ENCODE measurements at regions not wholly inside any gene's neighbourhood (a gene's known extent, or its start where the extent isn't known, plus 50 kb on each side); places are given as distances from the start of the nearest gene placed in this dataset.
"Not testable (repeated sequence)": the region's sequence is repeated elsewhere in the genome, so short reads cannot be mapped to it uniquely, and the experiment has no call there.

GRCh38 chr2:13522917-13523821 is 806.4 kb downstream of the TRIB2 start:
- DNase-seq (peak; percentile 73 to 89), FAIRE-seq (peak; percentile 57)
- H3K4me1 ChIP-seq (ENCODE audit: control insufficient read depth in 3 of 3, insufficient read depth in 2 of 3, low read depth in 1 of 3, low read length in 2 of 3), result peaks cover 0 to 10% (median 0%) of the 10 kb centered on the region in 3 donors
- H3K9me3 ChIP-seq (ENCODE audit: control insufficient read depth in 2 of 2, insufficient read depth in 1 of 2, low read depth in 1 of 2, low read length in 1 of 2), result no peaks in the 10 kb centered on the region
- H3K27me3 ChIP-seq (ENCODE audit: control insufficient read depth in 3 of 3, insufficient read depth in 3 of 3, low read length in 3 of 3), result no peaks in the 10 kb centered on the region
- H3K4me3 ChIP-seq (ENCODE audit: low read depth in 1 of 3, low read length in 3 of 3), result no peak overlapping the region
- peak overlapping the region in 1 of 3 donors; percentile 83 for H3K27ac ChIP-seq (ENCODE audit: low read depth in 1 of 3, low read length in 2 of 3)
- no peaks in the 10 kb centered on the region for H3K36me3 ChIP-seq (ENCODE audit: control insufficient read depth in 3 of 3, insufficient read depth in 2 of 3, low read depth in 1 of 3, low read length in 3 of 3)
- 5 to 43% (median 20%) methylated on average over 6 of the region's 6 CpGs for WGBS, 3 donors

GRCh38 chr2:13524492-13524891 is 807.8 kb downstream of the TRIB2 start:
- no peak for FAIRE-seq

DNA sequence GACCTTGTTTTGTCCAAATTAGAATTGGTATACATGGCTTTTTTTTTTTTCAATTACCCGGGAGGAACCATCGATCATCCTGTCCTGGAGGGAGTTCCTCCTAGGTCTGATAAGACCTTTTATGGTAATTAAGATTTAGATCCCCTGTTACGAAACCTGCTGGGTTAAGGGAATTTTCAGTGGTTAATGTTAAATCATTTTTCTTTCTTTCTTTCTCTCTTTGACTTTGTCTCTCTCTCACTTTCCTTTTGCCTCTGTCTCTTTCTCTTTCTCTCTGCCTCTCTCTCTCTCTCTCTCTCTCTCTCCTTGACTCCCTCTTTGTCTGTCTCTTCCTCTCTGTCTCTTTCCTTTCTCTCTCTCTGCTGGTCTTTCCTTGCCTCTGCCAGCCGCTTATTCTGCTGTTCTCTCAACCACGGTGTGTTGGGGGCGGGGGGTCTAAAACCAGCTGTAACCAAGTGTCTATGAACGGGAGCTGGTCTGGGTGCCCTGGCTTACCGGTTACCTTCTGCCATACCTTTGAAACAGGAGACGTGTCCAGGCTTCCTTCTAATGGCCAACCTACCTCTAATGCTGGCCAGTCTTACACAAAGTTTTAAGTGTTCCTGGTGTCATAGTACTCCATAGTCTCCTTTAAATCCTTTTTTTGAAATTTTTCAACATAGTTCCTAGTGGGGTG is 815.1 kb downstream of the TRIB2 start:
- WGBS, 3 donors, result 66 to 73% (median 67%) methylated on average over 9 of the region's 9 CpGs
- peak in 1 of 2 donors; percentile 7 for DNase-seq

More at GRCh38 chr2:13524492-13524891, 807.8 kb downstream of the TRIB2 start:
- Histone ChIP-seq H3K27ac (ENCODE audit: low read depth in 1 of 3, low read length in 2 of 3) (peak overlapping the region in 1 of 3 donors; percentile 83), H3K9me3 (ENCODE audit: control insufficient read depth in 2 of 2, insufficient read depth in 1 of 2, low read depth in 1 of 2, low read length in 1 of 2) (no peaks in the 10 kb centered on the region), H3K4me1 (ENCODE audit: control insufficient read depth in 3 of 3, insufficient read depth in 2 of 3, low read depth in 1 of 3, low read length in 2 of 3) (peaks cover 0 to 10% (median 0%) of the 10 kb centered on the region in 3 donors), H3K36me3 (ENCODE audit: control insufficient read depth in 3 of 3, insufficient read depth in 2 of 3, low read depth in 1 of 3, low read length in 3 of 3) (no peaks in the 10 kb centered on the region), H3K4me3 (ENCODE audit: low read depth in 1 of 3, low read length in 3 of 3) (no peak overlapping the region), H3K27me3 (ENCODE audit: control insufficient read depth in 3 of 3, insufficient read depth in 3 of 3, low read length in 3 of 3) (no peaks in the 10 kb centered on the region)
- WGBS, 3 donors, result 45 to 68% (median 67%) methylated on average over 1 of the region's 1 CpG
- no peak for DNase-seq

DNA sequence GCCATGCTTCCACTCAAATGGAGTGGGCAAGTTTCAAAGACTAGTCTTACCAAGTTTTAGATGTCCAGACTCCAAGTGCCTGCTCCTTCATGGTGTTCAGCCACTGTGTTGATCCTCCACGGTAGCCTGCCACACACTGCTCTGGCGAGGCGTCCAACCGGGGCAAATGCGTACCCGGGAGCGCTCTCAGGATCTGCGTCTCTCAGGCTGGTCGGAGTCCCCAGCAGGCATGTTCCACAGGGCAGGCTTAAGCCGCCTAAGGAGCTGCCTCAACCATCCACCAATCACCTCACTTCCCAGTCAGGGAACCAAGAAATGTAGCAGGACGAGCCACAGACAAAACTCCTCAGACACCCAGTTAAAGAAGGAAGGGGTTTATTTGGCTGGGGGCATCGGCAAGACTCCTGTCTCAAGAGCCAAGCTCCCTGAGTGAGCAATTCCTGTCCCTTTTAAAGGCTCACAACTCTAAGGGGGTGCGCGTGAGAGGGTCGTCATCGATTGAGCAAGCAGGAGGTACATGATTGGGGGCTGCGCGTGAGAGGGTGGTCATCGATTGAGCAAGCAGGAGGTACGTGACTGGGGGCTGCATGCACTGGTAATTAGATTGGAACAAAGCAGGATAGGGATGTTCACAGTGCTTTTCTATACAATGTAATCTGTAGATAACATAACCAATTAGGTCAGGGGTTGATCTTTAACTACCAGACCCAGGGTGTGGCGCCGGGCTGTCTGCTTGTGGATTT is 816.2 kb downstream of the TRIB2 start:
- H3K9me3 ChIP-seq (ENCODE audit: control insufficient read depth in 2 of 2, insufficient read depth in 1 of 2, low read depth in 1 of 2, low read length in 1 of 2); H3K27me3 ChIP-seq (ENCODE audit: control insufficient read depth in 3 of 3, insufficient read depth in 3 of 3, low read length in 3 of 3); H3K4me3 ChIP-seq (ENCODE audit: low read depth in 1 of 3, low read length in 3 of 3); H3K4me1 ChIP-seq (ENCODE audit: control insufficient read depth in 3 of 3, insufficient read depth in 2 of 3, low read depth in 1 of 3, low read length in 2 of 3); FAIRE-seq; H3K36me3 ChIP-seq (ENCODE audit: control insufficient read depth in 3 of 3, insufficient read depth in 2 of 3, low read depth in 1 of 3, low read length in 3 of 3): not testable (repeated sequence)
- DNase-seq, result peak in 1 of 2 donors; percentile 12
- 54 to 76% (median 66%) methylated on average over 22 of the region's 22 CpGs for WGBS, 3 donors
- H3K27ac ChIP-seq (ENCODE audit: low read depth in 1 of 3, low read length in 2 of 3), result peak overlapping the region in 1 of 3 donors; percentile 62

More for the DNA sequence above, 815.1 kb downstream of the TRIB2 start:
- not testable (repeated sequence) for H3K4me1 ChIP-seq (ENCODE audit: control insufficient read depth in 3 of 3, insufficient read depth in 2 of 3, low read depth in 1 of 3, low read length in 2 of 3); H3K4me3 ChIP-seq (ENCODE audit: low read depth in 1 of 3, low read length in 3 of 3); H3K9me3 ChIP-seq (ENCODE audit: control insufficient read depth in 2 of 2, insufficient read depth in 1 of 2, low read depth in 1 of 2, low read length in 1 of 2); H3K27me3 ChIP-seq (ENCODE audit: control insufficient read depth in 3 of 3, insufficient read depth in 3 of 3, low read length in 3 of 3); FAIRE-seq; H3K36me3 ChIP-seq (ENCODE audit: control insufficient read depth in 3 of 3, insufficient read depth in 2 of 3, low read depth in 1 of 3, low read length in 3 of 3)
- peak overlapping the region in 1 of 3 donors; percentile 52 for H3K27ac ChIP-seq (ENCODE audit: low read depth in 1 of 3, low read length in 2 of 3)

DNA sequence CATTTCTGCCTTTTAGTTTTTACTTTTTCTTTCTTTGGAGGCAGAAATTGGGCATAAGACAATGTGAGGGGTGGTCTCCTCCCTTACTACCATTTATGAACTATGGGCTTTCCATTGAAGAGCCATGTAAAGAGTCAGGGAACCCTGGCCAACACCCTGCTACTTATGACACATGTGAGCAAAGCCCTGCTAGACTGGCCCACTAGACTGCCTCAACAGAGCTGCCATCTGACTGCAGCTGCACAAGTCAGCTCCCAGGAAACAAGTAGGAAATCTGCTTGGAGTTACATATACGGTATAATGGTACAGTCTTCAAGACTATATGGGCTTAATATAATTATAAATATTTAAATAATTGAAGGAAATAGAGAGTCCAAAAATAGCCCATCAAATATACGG is 816.8 kb downstream of the TRIB2 start:
- H3K9me3 ChIP-seq (ENCODE audit: control insufficient read depth in 2 of 2, insufficient read depth in 1 of 2, low read depth in 1 of 2, low read length in 1 of 2), result peaks cover 0 to 8% of the 10 kb centered on the region in 2 donors
- peaks cover 0 to 9% (median 0%) of the 10 kb centered on the region in 3 donors for H3K4me1 ChIP-seq (ENCODE audit: control insufficient read depth in 3 of 3, insufficient read depth in 2 of 3, low read depth in 1 of 3, low read length in 2 of 3)
- H3K4me3 ChIP-seq (ENCODE audit: low read depth in 1 of 3, low read length in 3 of 3), result no peak overlapping the region
- no peaks in the 10 kb centered on the region for H3K36me3 ChIP-seq (ENCODE audit: control insufficient read depth in 3 of 3, insufficient read depth in 2 of 3, low read depth in 1 of 3, low read length in 3 of 3)
- DNase-seq, result peak; percentile 34 to 54
- peak overlapping the region in 1 of 3 donors; percentile 62 for H3K27ac ChIP-seq (ENCODE audit: low read depth in 1 of 3, low read length in 2 of 3)
- H3K27me3 ChIP-seq (ENCODE audit: control insufficient read depth in 3 of 3, insufficient read depth in 3 of 3, low read length in 3 of 3), result no peaks in the 10 kb centered on the region
- WGBS, 3 donors, result 33 to 63% (median 47%) methylated on average over 2 of the region's 2 CpGs
- no peak for FAIRE-seq

- peaks cover 0 to 9% (median 0%) of the 10 kb centered on the region in 3 donors for H3K4me1 ChIP-seq (ENCODE audit: control insufficient read depth in 3 of 3, insufficient read depth in 2 of 3, low read depth in 1 of 3, low read length in 2 of 3)
- H3K27me3 ChIP-seq (ENCODE audit: control insufficient read depth in 3 of 3, insufficient read depth in 3 of 3, low read length in 3 of 3), result no peaks in the 10 kb centered on the region
- H3K9me3 ChIP-seq (ENCODE audit: control insufficient read depth in 2 of 2, insufficient read depth in 1 of 2, low read depth in 1 of 2, low read length in 1 of 2), result peaks cover 0 to 8% of the 10 kb centered on the region in 2 donors
- FAIRE-seq, result no peak
- WGBS, 3 donors, result 60 to 66% (median 63%) methylated on average over 6 of the region's 6 CpGs
- H3K36me3 ChIP-seq (ENCODE audit: control insufficient read depth in 3 of 3, insufficient read depth in 2 of 3, low read depth in 1 of 3, low read length in 3 of 3), result no peaks in the 10 kb centered on the region
- no peak overlapping the region for H3K27ac ChIP-seq (ENCODE audit: low read depth in 1 of 3, low read length in 2 of 3)
- no peak for DNase-seq
- no peak overlapping the region for H3K4me3 ChIP-seq (ENCODE audit: low read depth in 1 of 3, low read length in 3 of 3)
Measured at GRCh38 chr2:13536941-13537340, 820.2 kb downstream of the TRIB2 start.

GRCh38 chr2:13537771-13538349 is 821.1 kb downstream of the TRIB2 start:
- Histone ChIP-seq H3K4me1 (ENCODE audit: control insufficient read depth in 3 of 3, insufficient read depth in 2 of 3, low read depth in 1 of 3, low read length in 2 of 3) (peaks cover 0 to 5% (median 0%) of the 10 kb centered on the region in 3 donors), H3K27me3 (ENCODE audit: control insufficient read depth in 3 of 3, insufficient read depth in 3 of 3, low read length in 3 of 3) (no peaks in the 10 kb centered on the region), H3K4me3 (ENCODE audit: low read depth in 1 of 3, low read length in 3 of 3) (no peak overlapping the region), H3K36me3 (ENCODE audit: control insufficient read depth in 3 of 3, insufficient read depth in 2 of 3, low read depth in 1 of 3, low read length in 3 of 3) (no peaks in the 10 kb centered on the region), H3K27ac (ENCODE audit: low read depth in 1 of 3, low read length in 2 of 3) (peak overlapping the region in 1 of 3 donors; percentile 19), H3K9me3 (ENCODE audit: control insufficient read depth in 2 of 2, insufficient read depth in 1 of 2, low read depth in 1 of 2, low read length in 1 of 2) (peaks cover 0 to 2% of the 10 kb centered on the region in 2 donors)
- WGBS, 3 donors, result 73 to 81% (median 78%) methylated on average over 9 of the region's 9 CpGs
- FAIRE-seq (no peak), DNase-seq (peak in 1 of 2 donors; percentile 14)

DNA sequence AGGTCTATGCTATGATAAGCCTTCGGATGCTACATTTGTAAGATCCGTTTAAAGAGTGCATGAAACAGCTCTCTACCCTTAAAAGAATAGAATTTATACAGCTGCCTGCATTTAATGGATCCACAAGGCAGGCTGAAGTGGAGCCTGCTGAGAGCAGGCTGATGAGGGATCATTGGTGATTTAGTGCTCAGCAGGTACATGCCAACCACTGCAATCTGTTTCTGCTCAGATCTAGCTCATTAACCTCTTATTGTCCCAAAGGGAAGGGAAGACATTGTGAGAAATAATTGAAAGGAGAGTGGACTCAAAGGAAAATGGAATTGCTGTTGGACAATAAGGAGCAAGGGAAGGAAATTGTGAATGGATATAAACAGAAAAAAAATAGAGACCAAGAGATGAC is 822.6 kb downstream of the TRIB2 start:
- H3K9me3 ChIP-seq (ENCODE audit: control insufficient read depth in 2 of 2, insufficient read depth in 1 of 2, low read depth in 1 of 2, low read length in 1 of 2), result no peaks in the 10 kb centered on the region
- no peaks in the 10 kb centered on the region for H3K27me3 ChIP-seq (ENCODE audit: control insufficient read depth in 3 of 3, insufficient read depth in 3 of 3, low read length in 3 of 3)
- 85 to 92% (median 87%) methylated on average over 2 of the region's 2 CpGs for WGBS, 3 donors
- no peak for FAIRE-seq
- no peaks in the 10 kb centered on the region for H3K36me3 ChIP-seq (ENCODE audit: control insufficient read depth in 3 of 3, insufficient read depth in 2 of 3, low read depth in 1 of 3, low read length in 3 of 3)
- DNase-seq, result no peak
- peaks cover 0 to 2% (median 0%) of the 10 kb centered on the region in 3 donors for H3K4me1 ChIP-seq (ENCODE audit: control insufficient read depth in 3 of 3, insufficient read depth in 2 of 3, low read depth in 1 of 3, low read length in 2 of 3)
- H3K27ac ChIP-seq (ENCODE audit: low read depth in 1 of 3, low read length in 2 of 3), result no peak overlapping the region
- H3K4me3 ChIP-seq (ENCODE audit: low read depth in 1 of 3, low read length in 3 of 3), result no peak overlapping the region
